ENCODE measurements at regions not wholly inside any gene's neighbourhood (a gene's known extent, or its start where the extent isn't known, plus 50 kb on each side); places are given as distances from the start of the nearest gene placed in this dataset.

GRCh38 chr16:86338403-86339115 lies 171.8 kb upstream of the FOXF1 start:
- H3K27me3 ChIP-seq (ENCODE audit: control insufficient read depth in 2 of 2, insufficient read depth in 2 of 2, low read length in 2 of 2): peaks cover 12 to 32% of the 10 kb centered on the region in 2 donors
- Mint-ChIP-seq H3K4me3 (no peak overlapping the region), H3K36me3 (no peaks in the 10 kb centered on the region), H3K27me3 (ENCODE audit: low read depth in 3 of 3) (peaks cover 41 to 45% (median 44%) of the 10 kb centered on the region in 3 donors), H3K9me3 (peaks cover 0 to 5% (median 3%) of the 10 kb centered on the region in 7 donors), H3K4me1 (no peaks in the 10 kb centered on the region), H3K27ac (peak overlapping the region in 1 of 7 donors; percentile 33)
- H2AFZ ChIP-seq (ENCODE audit: insufficient read depth, low read depth, low read length, poor library complexity, severe bottlenecking): no peak overlapping the region
- no peaks in the 10 kb centered on the region for H3K79me2 ChIP-seq (ENCODE audit: insufficient read depth, low read length)
- TF ChIP-seq CTCF (IDR thresholded peaks at IDR 0.05): no peak
- no peak for DNase-seq
- H3K9ac ChIP-seq (ENCODE audit: insufficient read depth, low read length, poor library complexity, severe bottlenecking): no peak overlapping the region
- WGBS (ENCODE audit: insufficient coverage): 100% methylated on average over 3 of the region's 5 CpGs
- intact Hi-C loops (cut with micrococcal nuclease): no loop called here
- no peak overlapping the region for H3K4me2 ChIP-seq (replicated peaks; ENCODE audit: extremely low read depth, low read length, poor library complexity, severe bottlenecking)
- H4K20me1 ChIP-seq (ENCODE audit: insufficient read depth, low read length): no peaks in the 10 kb centered on the region
- no peaks in the 10 kb centered on the region for H3K4me1 ChIP-seq (ENCODE audit: control insufficient read depth in 1 of 2, insufficient read depth in 2 of 2, low read length in 2 of 2)
- no peak overlapping the region for H3K27ac ChIP-seq (ENCODE audit: low read depth in 1 of 2, low read length in 2 of 2)
- no peaks in the 10 kb centered on the region for H3K36me3 ChIP-seq (replicated peaks in 1 of 2; ENCODE audit: control insufficient read depth in 1 of 2, insufficient read depth in 2 of 2, low read length in 2 of 2)
- no peak overlapping the region for H3K4me3 ChIP-seq (replicated peaks in 1 of 3; ENCODE audit: low read depth in 2 of 3, low read length in 3 of 3)
- no peaks in the 10 kb centered on the region for H3K9me3 ChIP-seq (replicated peaks in 1 of 2; ENCODE audit: control insufficient read depth in 1 of 2, insufficient read depth in 1 of 2, low read length in 2 of 2)

GRCh38 chr16:86342161-86342834 lies 168.0 kb upstream of the FOXF1 start:
- Mint-ChIP-seq H3K4me3 (peak overlapping the region in 1 of 2 donors; percentile 26), H3K4me1 (no peaks in the 10 kb centered on the region), H3K9me3 (peaks cover 0 to 7% (median 2%) of the 10 kb centered on the region in 7 donors), H3K27ac (no peak overlapping the region), H3K36me3 (no peaks in the 10 kb centered on the region), H3K27me3 (ENCODE audit: low read depth in 3 of 3) (peaks cover 46 to 66% (median 46%) of the 10 kb centered on the region in 3 donors)
- 73% methylated on average over 2 of the region's 6 CpGs for WGBS (ENCODE audit: insufficient coverage)
- H3K9me3 ChIP-seq (replicated peaks in 1 of 2; ENCODE audit: control insufficient read depth in 1 of 2, insufficient read depth in 1 of 2, low read length in 2 of 2): no peaks in the 10 kb centered on the region
- H3K79me2 ChIP-seq (ENCODE audit: insufficient read depth, low read length): no peaks in the 10 kb centered on the region
- no peak overlapping the region for H3K9ac ChIP-seq (ENCODE audit: insufficient read depth, low read length, poor library complexity, severe bottlenecking)
- no peak overlapping the region for H2AFZ ChIP-seq (ENCODE audit: insufficient read depth, low read depth, low read length, poor library complexity, severe bottlenecking)
- no peak for DNase-seq
- no peak for TF ChIP-seq CTCF (IDR thresholded peaks at IDR 0.05)
- no peak overlapping the region for H3K27ac ChIP-seq (ENCODE audit: low read depth in 1 of 2, low read length in 2 of 2)
- intact Hi-C loops (cut with micrococcal nuclease): no loop called here
- H3K4me1 ChIP-seq (ENCODE audit: control insufficient read depth in 1 of 2, insufficient read depth in 2 of 2, low read length in 2 of 2): no peaks in the 10 kb centered on the region
- peaks cover 16 to 42% of the 10 kb centered on the region in 2 donors for H3K27me3 ChIP-seq (ENCODE audit: control insufficient read depth in 2 of 2, insufficient read depth in 2 of 2, low read length in 2 of 2)
- H4K20me1 ChIP-seq (ENCODE audit: insufficient read depth, low read length): no peaks in the 10 kb centered on the region
- no peak overlapping the region for H3K4me2 ChIP-seq (replicated peaks; ENCODE audit: extremely low read depth, low read length, poor library complexity, severe bottlenecking)
- no peak overlapping the region for H3K4me3 ChIP-seq (replicated peaks in 1 of 3; ENCODE audit: low read depth in 2 of 3, low read length in 3 of 3)
- no peaks in the 10 kb centered on the region for H3K36me3 ChIP-seq (replicated peaks in 1 of 2; ENCODE audit: control insufficient read depth in 1 of 2, insufficient read depth in 2 of 2, low read length in 2 of 2)
